GM19043 (cell line): ENCODE measurements at regions not wholly inside any gene's neighbourhood (a gene's known extent, or its start where the extent isn't known, plus 50 kb on each side); places are given as distances from the start of the nearest gene placed in this dataset.
A peak's percentile ranks its signal among the peaks of the same experiment; 100 is the strongest.

Experiments used
- ATAC-seq: cut with Tn5 transposase; IDR thresholded peaks from one replicate; pipeline ENCODE4 v1.9.1; 2021; ENCODE audit warnings: low read depth; ENCODE audit not compliant: unreplicated experiment

- no peak for ATAC-seq
These were observed 76.6 kb upstream of the LMO1 start for GRCh38 chr11:8340296-8340695.

GRCh38 chr11:8339592-8340022 lies 75.9 kb upstream of the LMO1 start:
- ATAC-seq = no peak

- ATAC-seq = peak; percentile 45
These were observed 74.5 kb upstream of the LMO1 start for GRCh38 chr11:8338138-8338537.

GRCh38 chr11:8337130-8337795 lies 73.6 kb upstream of the LMO1 start:
- no peak for ATAC-seq

- ATAC-seq = no peak
These were observed 72.9 kb upstream of the LMO1 start for GRCh38 chr11:8336356-8337129.

GRCh38 chr11:8335683-8336082 lies 72.0 kb upstream of the LMO1 start:
- ATAC-seq = no peak

GRCh38 chr11:8335186-8335585 lies 71.5 kb upstream of the LMO1 start:
- no peak for ATAC-seq

GRCh38 chr11:8333811-8334401 lies 70.2 kb upstream of the LMO1 start:
- no peak for ATAC-seq

GRCh38 chr11:8333376-8333775 lies 69.7 kb upstream of the LMO1 start:
- no peak for ATAC-seq

GRCh38 chr11:8332891-8333290 lies 69.2 kb upstream of the LMO1 start:
- ATAC-seq = no peak

GRCh38 chr11:8332196-8332595 lies 68.5 kb upstream of the LMO1 start:
- no peak for ATAC-seq

GRCh38 chr11:8331767-8332166 lies 68.1 kb upstream of the LMO1 start:
- no peak for ATAC-seq

GRCh38 chr11:8330896-8331295 lies 67.2 kb upstream of the LMO1 start:
- no peak for ATAC-seq

- ATAC-seq = no peak
These were observed 66.7 kb upstream of the LMO1 start for GRCh38 chr11:8330404-8330803.

GRCh38 chr11:8329847-8330361 lies 66.2 kb upstream of the LMO1 start:
- ATAC-seq = no peak

GRCh38 chr11:8329336-8329735 lies 65.7 kb upstream of the LMO1 start:
- ATAC-seq = no peak

- peak; percentile 58 for ATAC-seq
These were observed 65.2 kb upstream of the LMO1 start for GRCh38 chr11:8328848-8329330.

- no peak for ATAC-seq
These were observed 64.6 kb upstream of the LMO1 start for GRCh38 chr11:8328231-8328794.

GRCh38 chr11:8327761-8328192 lies 64.1 kb upstream of the LMO1 start:
- peak; percentile 71 for ATAC-seq

- ATAC-seq = no peak
These were observed 62.7 kb upstream of the LMO1 start for GRCh38 chr11:8326337-8326736.
